NT2/D1 (cell line): ENCODE measurements at regions not wholly inside any gene's neighbourhood (a gene's known extent, or its start where the extent isn't known, plus 50 kb on each side); places are given as distances from the start of the nearest gene placed in this dataset.

Experiments
- DNase-seq: peaks from one replicate; pipeline ENCODE4 v3.0.0-alpha.2; 2011; ENCODE audit warnings: low read depth, low spot score
- H3K27me3 ChIP-seq: 2 replicates; pipeline ENCODE4 v1.6.0; 2011; ENCODE audit warnings: mild to moderate bottlenecking; ENCODE audit not compliant: insufficient read length, insufficient read depth
- H3K36me3 ChIP-seq: 2 replicates; pipeline ENCODE4 v1.6.1; 2011; ENCODE audit warnings: mild to moderate bottlenecking, low read length, mixed read lengths; ENCODE audit not compliant: insufficient read depth, insufficient read length
- H3K4me1 ChIP-seq: 2 replicates; pipeline ENCODE4 v1.5.1; 2011; ENCODE audit not compliant: insufficient read depth, insufficient read length
- H3K4me3 ChIP-seq: 2 replicates; pipeline ENCODE4 v1.5.1; 2011; ENCODE audit warnings: low read depth; ENCODE audit not compliant: insufficient read length
- H3K9ac ChIP-seq: 2 replicates; pipeline ENCODE4 v1.6.0; 2011; ENCODE audit warnings: low read depth; ENCODE audit not compliant: insufficient read length
- H3K9me3 ChIP-seq: 2 replicates; pipeline ENCODE4 v1.5.1; 2011; ENCODE audit warnings: mild to moderate bottlenecking, low read length; ENCODE audit not compliant: insufficient read depth
- SUZ12 ChIP-seq: IDR thresholded peaks from 2 replicates; pipeline ENCODE4 v1.6.1; 2011; ENCODE audit not compliant: insufficient read length, insufficient read depth; ENCODE audit errors: extremely low read depth
- YY1 ChIP-seq: IDR thresholded peaks from 2 replicates; pipeline ENCODE4 v1.6.1; 2011; ENCODE audit not compliant: insufficient read length, insufficient read depth
- ZNF274 ChIP-seq: IDR thresholded peaks from 2 replicates; pipeline ENCODE4 v1.6.1; 2011; ENCODE audit warnings: mild to moderate bottlenecking, low read depth, low read length

GRCh38 chr2:180258041-180258537, 251.0 kb upstream of the CWC22 start:
- no peak for DNase-seq
- Histone ChIP-seq H3K27me3 (no peaks in the 10 kb centered on the region), H3K36me3 (no peaks in the 10 kb centered on the region), H3K4me3 (no peak overlapping the region), H3K4me1 (no peaks in the 10 kb centered on the region), H3K9me3 (no peaks in the 10 kb centered on the region), H3K9ac (no peak overlapping the region)
- no peak for TF ChIP-seq SUZ12
- no peak for TF ChIP-seq ZNF274
- TF ChIP-seq YY1 = no peak

GRCh38 chr2:180257247-180257646, 250.2 kb upstream of the CWC22 start:
- no peak for DNase-seq
- H3K4me1 ChIP-seq = no peaks in the 10 kb centered on the region
- TF ChIP-seq ZNF274 = no peak
- TF ChIP-seq YY1 = no peak
- no peak for TF ChIP-seq SUZ12
- no peak overlapping the region for H3K4me3 ChIP-seq
- no peak overlapping the region for H3K9ac ChIP-seq
- no peaks in the 10 kb centered on the region for H3K36me3 ChIP-seq
- H3K27me3 ChIP-seq = no peaks in the 10 kb centered on the region
- no peaks in the 10 kb centered on the region for H3K9me3 ChIP-seq

- DNase-seq = no peak
- Histone ChIP-seq H3K4me3 (no peak overlapping the region), H3K27me3 (no peaks in the 10 kb centered on the region), H3K9me3 (no peaks in the 10 kb centered on the region), H3K4me1 (no peaks in the 10 kb centered on the region), H3K36me3 (no peaks in the 10 kb centered on the region), H3K9ac (no peak overlapping the region)
- TF ChIP-seq ZNF274 (no peak), YY1 (no peak), SUZ12 (no peak)
These were observed 248.9 kb upstream of the CWC22 start for GRCh38 chr2:180255981-180256380.

GRCh38 chr2:180254872-180255271, 247.8 kb upstream of the CWC22 start:
- Histone ChIP-seq H3K9ac (no peak overlapping the region), H3K27me3 (no peaks in the 10 kb centered on the region), H3K4me1 (no peaks in the 10 kb centered on the region), H3K4me3 (no peak overlapping the region), H3K9me3 (no peaks in the 10 kb centered on the region), H3K36me3 (no peaks in the 10 kb centered on the region)
- TF ChIP-seq SUZ12 = no peak
- TF ChIP-seq YY1 = no peak
- TF ChIP-seq ZNF274 = no peak
- DNase-seq = no peak

GRCh38 chr2:180247658-180248057, 240.6 kb upstream of the CWC22 start:
- DNase-seq = no peak
- Histone ChIP-seq H3K9ac (no peak overlapping the region), H3K4me3 (no peak overlapping the region), H3K4me1 (no peaks in the 10 kb centered on the region), H3K36me3 (no peaks in the 10 kb centered on the region), H3K9me3 (no peaks in the 10 kb centered on the region), H3K27me3 (no peaks in the 10 kb centered on the region)
- TF ChIP-seq YY1 = no peak
- no peak for TF ChIP-seq SUZ12
- TF ChIP-seq ZNF274 = no peak

GRCh38 chr2:180246268-180246667, 239.2 kb upstream of the CWC22 start:
- Histone ChIP-seq H3K4me3 (no peak overlapping the region), H3K9me3 (no peaks in the 10 kb centered on the region), H3K4me1 (no peaks in the 10 kb centered on the region), H3K27me3 (no peaks in the 10 kb centered on the region), H3K36me3 (no peaks in the 10 kb centered on the region), H3K9ac (no peak overlapping the region)
- TF ChIP-seq SUZ12 = no peak
- no peak for TF ChIP-seq ZNF274
- no peak for DNase-seq

GRCh38 chr2:180240774-180241173, 233.7 kb upstream of the CWC22 start:
- no peaks in the 10 kb centered on the region for H3K4me1 ChIP-seq
- H3K4me3 ChIP-seq = no peak overlapping the region
- no peaks in the 10 kb centered on the region for H3K36me3 ChIP-seq
- TF ChIP-seq ZNF274 (no peak), SUZ12 (no peak), YY1 (no peak)
- no peaks in the 10 kb centered on the region for H3K9me3 ChIP-seq
- no peak for DNase-seq
- H3K9ac ChIP-seq = no peak overlapping the region
- no peaks in the 10 kb centered on the region for H3K27me3 ChIP-seq
